ENCODE measurements at regions not wholly inside any gene's neighbourhood (a gene's known extent, or its start where the extent isn't known, plus 50 kb on each side); places are given as distances from the start of the nearest gene placed in this dataset.

DNA sequence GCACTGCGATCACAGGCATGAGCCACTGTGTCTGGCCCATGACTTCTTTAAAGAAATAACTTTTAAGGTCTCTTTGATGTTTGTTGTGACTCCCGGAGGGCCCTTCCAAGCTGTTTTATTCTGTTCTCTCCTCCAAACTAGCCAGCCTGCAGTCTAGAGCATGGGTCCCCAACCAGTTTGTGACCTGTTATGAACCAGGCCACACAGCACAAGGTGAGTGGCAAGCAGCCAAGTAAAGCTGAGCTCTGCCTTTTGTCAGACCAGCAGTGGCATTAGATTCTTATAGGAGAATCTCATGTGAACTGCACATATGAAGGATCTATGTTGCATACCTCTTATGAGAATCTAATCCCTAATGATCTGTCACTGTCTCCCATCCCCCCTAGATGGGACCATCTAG is 223.9 kb upstream of the RGPD4 start:
- Mint-ChIP-seq H3K9me3 (no peaks in the 10 kb centered on the region; a peak in 2 of 5 replicates), H3K27ac (no peak overlapping the region; a peak in 1 of 7 replicates), H3K27me3 (ENCODE audit: low read depth) (no peaks in the 10 kb centered on the region), H3K4me3 (no peak overlapping the region), H3K4me1 (no peaks in the 10 kb centered on the region), H3K36me3 (ENCODE audit: insufficient read depth in 1 of 3, low read depth in 3 of 3) (no peaks in the 10 kb centered on the region)
- Histone ChIP-seq H3K18ac (ENCODE audit: insufficient read length, low read depth, low read length) (no peak overlapping the region), H3T11ph (ENCODE audit: low read length) (no peak overlapping the region), H3K23me2 (ENCODE audit: insufficient read length, low read depth, low read length, poor library complexity, severe bottlenecking) (no peaks in the 10 kb centered on the region), H3K4me1 (ENCODE audit: insufficient read depth, low read length) (no peaks in the 10 kb centered on the region), H2BK20ac (ENCODE audit: low read depth, low read length, poor library complexity, severe bottlenecking) (no peak overlapping the region), H3K4me2 (ENCODE audit: insufficient read depth, insufficient read length, low read length) (no peak overlapping the region), H3K23ac (ENCODE audit: insufficient read length, low read depth, low read length) (no peak overlapping the region), H3K27ac (ENCODE audit: insufficient read length, low read depth, low read length) (no peak overlapping the region), H2BK15ac (ENCODE audit: low read depth, low read length) (no peak overlapping the region), H3K4ac (ENCODE audit: low read depth, low read length) (no peak overlapping the region), H2BK12ac (ENCODE audit: insufficient read length, low read depth, low read length) (no peak overlapping the region), H3K9me3 (ENCODE audit: control insufficient read depth, low read depth, low read length) (no peaks in the 10 kb centered on the region), H2BK5ac (ENCODE audit: insufficient read length, low read length) (no peak overlapping the region), H3K27me3 (ENCODE audit: insufficient read depth, low read length) (no peaks in the 10 kb centered on the region), H3K14ac (ENCODE audit: insufficient read depth, low read length) (no peak overlapping the region), H4K91ac (ENCODE audit: insufficient read length, low read depth, low read length) (no peak overlapping the region), H2AFZ (ENCODE audit: low read length) (no peak overlapping the region), H3K79me1 (ENCODE audit: insufficient read depth, low read depth, low read length, poor library complexity, severe bottlenecking) (no peaks in the 10 kb centered on the region), H3K56ac (ENCODE audit: insufficient read length, low read depth, low read length) (no peak overlapping the region), H4K5ac (ENCODE audit: insufficient read length, low read depth, low read length) (no peak overlapping the region), H2BK120ac (ENCODE audit: low read depth, low read length, poor library complexity, severe bottlenecking) (no peak overlapping the region), H3K79me2 (ENCODE audit: insufficient read depth, low read length) (no peaks in the 10 kb centered on the region), H4K8ac (replicated peaks; ENCODE audit: insufficient read length, low read depth, low read length) (no peak overlapping the region), H3K9ac (ENCODE audit: extremely low read depth, insufficient read length, low read length) (no peak overlapping the region), H4K20me1 (ENCODE audit: control insufficient read depth, insufficient read depth, insufficient read length) (no peaks in the 10 kb centered on the region), H2AK5ac (ENCODE audit: insufficient read length, low read length) (no peak overlapping the region)
- TF ChIP-seq, protein P1, sequence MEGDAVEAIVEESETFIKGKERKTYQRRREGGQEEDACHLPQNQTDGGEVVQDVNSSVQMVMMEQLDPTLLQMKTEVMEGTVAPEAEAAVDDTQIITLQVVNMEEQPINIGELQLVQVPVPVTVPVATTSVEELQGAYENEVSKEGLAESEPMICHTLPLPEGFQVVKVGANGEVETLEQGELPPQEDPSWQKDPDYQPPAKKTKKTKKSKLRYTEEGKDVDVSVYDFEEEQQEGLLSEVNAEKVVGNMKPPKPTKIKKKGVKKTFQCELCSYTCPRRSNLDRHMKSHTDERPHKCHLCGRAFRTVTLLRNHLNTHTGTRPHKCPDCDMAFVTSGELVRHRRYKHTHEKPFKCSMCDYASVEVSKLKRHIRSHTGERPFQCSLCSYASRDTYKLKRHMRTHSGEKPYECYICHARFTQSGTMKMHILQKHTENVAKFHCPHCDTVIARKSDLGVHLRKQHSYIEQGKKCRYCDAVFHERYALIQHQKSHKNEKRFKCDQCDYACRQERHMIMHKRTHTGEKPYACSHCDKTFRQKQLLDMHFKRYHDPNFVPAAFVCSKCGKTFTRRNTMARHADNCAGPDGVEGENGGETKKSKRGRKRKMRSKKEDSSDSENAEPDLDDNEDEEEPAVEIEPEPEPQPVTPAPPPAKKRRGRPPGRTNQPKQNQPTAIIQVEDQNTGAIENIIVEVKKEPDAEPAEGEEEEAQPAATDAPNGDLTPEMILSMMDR (conservative IDR thresholded peaks at IDR 0.05), result no peak
- no peak for DNase-seq
- WGBS (ENCODE audit: extremely low coverage, insufficient read length, low lambda C conversion rate), result no CpG with 5 or more reads among the region's 2 CpGs

Data from H9 (cell line).